ENCODE measurements at regions not wholly inside any gene's neighbourhood (a gene's known extent, or its start where the extent isn't known, plus 50 kb on each side); places are given as distances from the start of the nearest gene placed in this dataset.

DNA sequence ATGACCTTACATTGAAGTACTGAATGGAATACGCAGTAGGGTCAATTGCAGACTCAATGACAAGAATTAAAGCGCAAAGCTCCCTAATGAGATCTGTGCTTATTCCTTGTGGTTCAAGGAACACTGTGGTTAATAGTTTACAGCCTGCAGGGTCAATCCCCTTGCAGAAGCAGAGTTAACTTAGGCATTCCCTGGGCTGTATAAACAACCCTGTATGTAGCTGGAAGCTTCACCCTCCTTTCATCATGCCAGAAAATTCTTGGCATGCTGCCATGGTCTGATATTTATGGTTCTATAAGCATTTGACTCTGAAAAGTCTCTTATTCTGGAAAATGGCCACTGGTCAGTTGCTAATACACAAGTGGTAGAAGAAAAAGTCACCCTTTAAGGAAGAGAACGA, 227.7 kb downstream of the NOVA1 start:
- DNase-seq (ENCODE audit: low spot score), result peak; percentile 58
- no peaks in the 10 kb centered on the region for H3K27me3 ChIP-seq
- no peaks in the 10 kb centered on the region for H3K9me3 ChIP-seq (ENCODE audit: low read depth)
- H3K36me3 ChIP-seq (replicated peaks; ENCODE audit: insufficient read depth, low read depth), result no peaks in the 10 kb centered on the region
- peak overlapping the region; percentile 22 for H2AFZ ChIP-seq
- no peak overlapping the region for H3K4me3 ChIP-seq
- H3K4me2 ChIP-seq, result peak overlapping the region; percentile 44
- WGBS (ENCODE audit: low lambda C conversion rate, missing lambda C conversion rate), result 53% methylated on average over 3 of the region's 3 CpGs
- H3K27ac ChIP-seq, result peak overlapping the region; percentile 47
- no peaks in the 10 kb centered on the region for H4K20me1 ChIP-seq (ENCODE audit: insufficient read depth, poor library complexity, severe bottlenecking)
- TF ChIP-seq CTCF (IDR thresholded peaks at IDR 0.05; ENCODE audit: poor library complexity), result no peak
- TF ChIP-seq EZH2phosphoT487 (IDR thresholded peaks at IDR 0.05; ENCODE audit: low read depth, severe bottlenecking, unreplicated experiment), result no peak
- TF ChIP-seq EZH2 (IDR thresholded peaks at IDR 0.05; ENCODE audit: borderline replicate concordance), result no peak
- peaks cover 15% of the 10 kb centered on the region for H3K4me1 ChIP-seq (ENCODE audit: insufficient read depth)
- no peaks in the 10 kb centered on the region for H3K9me2 ChIP-seq (replicated peaks; ENCODE audit: insufficient read depth)
- H3K79me2 ChIP-seq, result no peaks in the 10 kb centered on the region

- Histone ChIP-seq H3K27me3 (no peaks in the 10 kb centered on the region), H4K20me1 (ENCODE audit: insufficient read depth, poor library complexity, severe bottlenecking) (no peaks in the 10 kb centered on the region), H3K4me3 (no peak overlapping the region), H3K9me2 (replicated peaks; ENCODE audit: insufficient read depth) (no peaks in the 10 kb centered on the region), H2AFZ (no peak overlapping the region), H3K9me3 (ENCODE audit: low read depth) (no peaks in the 10 kb centered on the region), H3K27ac (no peak overlapping the region), H3K79me2 (no peaks in the 10 kb centered on the region), H3K4me1 (ENCODE audit: insufficient read depth) (no peaks in the 10 kb centered on the region), H3K36me3 (replicated peaks; ENCODE audit: insufficient read depth, low read depth) (no peaks in the 10 kb centered on the region), H3K4me2 (no peak overlapping the region)
- DNase-seq (ENCODE audit: low spot score), result no peak
- TF ChIP-seq EZH2phosphoT487 (IDR thresholded peaks at IDR 0.05; ENCODE audit: low read depth, severe bottlenecking, unreplicated experiment) (no peak), EZH2 (IDR thresholded peaks at IDR 0.05; ENCODE audit: borderline replicate concordance) (no peak), CTCF (IDR thresholded peaks at IDR 0.05; ENCODE audit: poor library complexity) (no peak)
Measured at GRCh38 chr14:26363689-26364088, 234.1 kb downstream of the NOVA1 start.

- no peaks in the 10 kb centered on the region for H4K20me1 ChIP-seq (ENCODE audit: insufficient read depth, poor library complexity, severe bottlenecking)
- H2AFZ ChIP-seq, result no peak overlapping the region
- no peaks in the 10 kb centered on the region for H3K9me3 ChIP-seq (ENCODE audit: low read depth)
- 91% methylated on average over 4 of the region's 4 CpGs for WGBS (ENCODE audit: low lambda C conversion rate, missing lambda C conversion rate)
- TF ChIP-seq EZH2 (IDR thresholded peaks at IDR 0.05; ENCODE audit: borderline replicate concordance), result no peak
- TF ChIP-seq CTCF (IDR thresholded peaks at IDR 0.05; ENCODE audit: poor library complexity), result no peak
- no peak for TF ChIP-seq EZH2phosphoT487 (IDR thresholded peaks at IDR 0.05; ENCODE audit: low read depth, severe bottlenecking, unreplicated experiment)
- no peak overlapping the region for H3K4me2 ChIP-seq
- no peaks in the 10 kb centered on the region for H3K36me3 ChIP-seq (replicated peaks; ENCODE audit: insufficient read depth, low read depth)
- DNase-seq (ENCODE audit: low spot score), result no peak
- no peak overlapping the region for H3K4me3 ChIP-seq
- H3K27ac ChIP-seq, result no peak overlapping the region
- no peaks in the 10 kb centered on the region for H3K79me2 ChIP-seq
- no peaks in the 10 kb centered on the region for H3K9me2 ChIP-seq (replicated peaks; ENCODE audit: insufficient read depth)
- H3K4me1 ChIP-seq (ENCODE audit: insufficient read depth), result no peaks in the 10 kb centered on the region
- no peaks in the 10 kb centered on the region for H3K27me3 ChIP-seq
Measured at GRCh38 chr14:26344596-26344995, 253.2 kb downstream of the NOVA1 start.

DNA sequence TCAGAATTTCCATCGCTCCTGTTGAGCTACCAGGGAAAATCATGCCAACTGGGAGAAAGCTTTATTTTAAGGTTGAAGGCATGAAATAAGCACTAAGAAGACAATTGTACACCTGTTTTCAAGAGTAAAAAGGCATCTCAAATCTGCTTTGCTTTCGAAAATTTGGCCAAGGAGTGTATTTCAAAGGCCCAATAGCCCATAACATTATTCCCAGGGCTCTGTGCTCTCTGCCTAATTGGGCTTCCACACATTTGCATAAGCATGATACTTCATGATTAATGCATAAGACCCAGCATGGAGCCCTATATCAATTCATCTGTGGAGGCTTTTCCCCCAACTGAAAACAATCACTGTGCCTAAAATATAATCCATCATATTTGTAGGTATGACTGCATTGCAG, 258.5 kb downstream of the NOVA1 start:
- Histone ChIP-seq H3K4me2 (no peak overlapping the region), H3K4me1 (ENCODE audit: insufficient read depth) (no peaks in the 10 kb centered on the region), H3K9me2 (replicated peaks; ENCODE audit: insufficient read depth) (no peaks in the 10 kb centered on the region), H2AFZ (no peak overlapping the region), H4K20me1 (ENCODE audit: insufficient read depth, poor library complexity, severe bottlenecking) (no peaks in the 10 kb centered on the region), H3K27ac (no peak overlapping the region), H3K4me3 (no peak overlapping the region), H3K36me3 (replicated peaks; ENCODE audit: insufficient read depth, low read depth) (no peaks in the 10 kb centered on the region), H3K27me3 (no peaks in the 10 kb centered on the region), H3K9me3 (ENCODE audit: low read depth) (no peaks in the 10 kb centered on the region), H3K79me2 (no peaks in the 10 kb centered on the region)
- WGBS (ENCODE audit: low lambda C conversion rate, missing lambda C conversion rate), result 85% methylated on average over 2 of the region's 2 CpGs
- DNase-seq (ENCODE audit: low spot score), result no peak
- no peak for TF ChIP-seq EZH2 (IDR thresholded peaks at IDR 0.05; ENCODE audit: borderline replicate concordance)
- no peak for TF ChIP-seq CTCF (IDR thresholded peaks at IDR 0.05; ENCODE audit: poor library complexity)
- TF ChIP-seq EZH2phosphoT487 (IDR thresholded peaks at IDR 0.05; ENCODE audit: low read depth, severe bottlenecking, unreplicated experiment), result no peak

Data from hepatocyte (in vitro differentiated cells).